HUDEP-2 (cell line): ENCODE measurements at regions not wholly inside any gene's neighbourhood (a gene's known extent, or its start where the extent isn't known, plus 50 kb on each side); places are given as distances from the start of the nearest gene placed in this dataset.
A peak's percentile ranks its signal among the peaks of the same experiment; 100 is the strongest.
"Not testable (repeated sequence)": the region's sequence is repeated elsewhere in the genome, so short reads cannot be mapped to it uniquely, and the experiment has no call there.

ENCODE experiments used
- DNase-seq, 76 experiments: peaks; one replicate each; lab custom pipeline; 2025; ENCODE audit not compliant: unreplicated experiment in 76 of 76; lab: John Stamatoyannopoulos, UW

- DNase-seq: no peak
Measured at GRCh38 chr6:84976526-84977362, 212.3 kb upstream of the TBX18 start.

GRCh38 chr6:84975316-84975715 is 210.9 kb upstream of the TBX18 start:
- DNase-seq: no peak

GRCh38 chr6:84973606-84974005 is 209.2 kb upstream of the TBX18 start:
- no peak for DNase-seq

- no peak for DNase-seq
Measured at GRCh38 chr6:84967965-84968364, 203.6 kb upstream of the TBX18 start.

- peak in 11 of 76 experiments; percentile 2 to 38 (median 16) for DNase-seq
Measured at GRCh38 chr6:84967389-84967788, 203.0 kb upstream of the TBX18 start.

GRCh38 chr6:84953111-84953755 is 188.8 kb upstream of the TBX18 start:
- no peak for DNase-seq

DNA sequence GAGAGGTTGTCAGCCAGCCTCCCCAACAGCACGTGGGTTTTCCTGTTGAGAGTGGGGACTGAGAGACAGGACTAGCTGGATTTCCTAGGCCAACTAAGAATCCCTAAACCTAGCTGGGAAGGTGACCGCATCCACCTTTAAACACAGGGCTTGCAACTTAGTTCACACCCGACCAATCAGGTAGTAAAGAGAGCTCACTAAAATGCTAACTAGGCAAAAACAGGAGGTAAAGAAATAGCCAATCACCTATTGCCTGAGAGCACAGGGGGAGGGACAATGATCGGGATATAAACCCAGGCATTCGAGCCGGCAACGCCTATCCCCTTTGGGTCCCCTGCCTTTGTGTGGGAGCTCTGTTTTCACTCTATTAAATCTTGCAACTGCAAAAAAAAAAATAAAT is 180.5 kb upstream of the TBX18 start:
- DNase-seq: not testable (repeated sequence)

GRCh38 chr6:84943905-84944304 is 179.5 kb upstream of the TBX18 start:
- no peak for DNase-seq

DNA sequence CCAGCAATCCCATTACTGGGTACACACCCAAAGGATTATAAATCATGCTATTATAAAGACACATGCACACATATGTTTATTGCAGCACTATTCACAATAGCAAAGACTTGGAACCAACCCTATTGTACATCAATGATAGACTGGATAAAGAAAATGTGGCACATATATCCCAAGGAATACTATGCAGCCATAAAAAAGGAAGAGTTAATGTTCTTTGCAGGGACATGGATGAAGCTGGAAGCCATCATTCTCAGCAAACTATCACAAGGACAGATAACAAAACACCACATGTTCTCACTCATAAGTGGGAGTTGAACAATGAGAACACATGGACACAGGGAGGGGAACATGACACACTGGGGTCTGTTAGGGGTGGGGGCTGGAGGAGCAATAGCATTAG is 177.2 kb upstream of the TBX18 start:
- DNase-seq: not testable (repeated sequence)

DNA sequence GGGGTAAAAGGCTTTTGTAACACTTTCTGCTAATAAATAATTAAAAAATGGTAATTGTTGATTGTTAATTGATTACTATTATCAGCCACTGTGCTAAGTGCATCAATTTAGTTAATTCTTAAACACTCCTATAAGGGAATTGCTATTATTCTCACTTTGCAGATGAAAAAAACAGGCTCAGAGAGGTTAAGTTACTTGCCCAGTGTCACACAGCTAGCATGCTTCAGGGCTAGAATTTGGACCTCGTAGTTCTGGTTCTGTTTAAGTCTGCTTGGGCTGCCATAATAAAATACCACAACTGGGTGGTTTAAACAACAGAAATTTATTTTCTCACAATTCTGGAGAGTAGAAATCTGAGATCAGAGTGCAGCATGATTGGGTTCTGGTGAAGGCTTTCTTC is 164.8 kb upstream of the TBX18 start:
- DNase-seq: no peak

DNA sequence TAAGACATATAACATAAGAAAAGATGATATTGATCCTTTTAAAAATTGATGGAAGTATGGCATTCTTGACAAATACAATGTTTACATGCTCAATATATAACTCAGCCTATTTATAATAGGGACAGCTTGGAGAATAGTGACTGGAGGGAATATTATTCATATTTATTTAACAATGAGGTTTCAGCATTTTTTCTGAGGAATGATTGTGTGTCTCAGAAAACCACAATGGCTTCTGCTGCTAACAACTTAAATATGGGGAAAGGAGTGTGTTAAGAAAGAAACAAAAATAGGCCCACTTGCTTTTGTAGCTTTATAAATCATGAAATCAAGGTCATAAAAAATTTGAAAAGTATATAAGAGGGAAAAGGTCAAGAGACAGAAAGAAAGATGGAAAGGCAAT is 163.2 kb upstream of the TBX18 start:
- DNase-seq: no peak

- DNase-seq: no peak
Measured at GRCh38 chr6:84926189-84927155, 162.1 kb upstream of the TBX18 start.

GRCh38 chr6:84921891-84922290 is 157.5 kb upstream of the TBX18 start:
- no peak for DNase-seq

DNA sequence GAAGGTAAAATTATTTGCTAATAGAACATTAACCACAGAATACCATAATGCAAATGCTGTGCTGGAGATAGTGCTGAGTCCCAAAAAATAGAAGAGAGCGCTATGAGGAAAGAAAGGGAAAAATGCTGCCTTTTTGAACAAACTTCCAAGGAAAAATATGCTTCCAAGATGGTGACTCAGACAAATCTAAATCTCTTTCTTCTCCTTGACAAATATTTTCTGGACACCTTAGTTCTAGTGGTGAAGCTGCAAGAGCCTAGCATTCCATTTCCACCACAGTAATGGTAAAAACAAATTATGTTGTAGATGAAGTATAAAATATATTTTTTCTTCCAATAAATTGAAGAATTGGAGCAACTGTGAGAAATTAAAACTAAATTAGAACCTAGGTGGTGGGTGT is 155.6 kb upstream of the TBX18 start:
- no peak for DNase-seq

GRCh38 chr6:84916704-84917103 is 152.3 kb upstream of the TBX18 start:
- no peak for DNase-seq

GRCh38 chr6:84912472-84913322 is 148.3 kb upstream of the TBX18 start:
- DNase-seq: no peak

DNA sequence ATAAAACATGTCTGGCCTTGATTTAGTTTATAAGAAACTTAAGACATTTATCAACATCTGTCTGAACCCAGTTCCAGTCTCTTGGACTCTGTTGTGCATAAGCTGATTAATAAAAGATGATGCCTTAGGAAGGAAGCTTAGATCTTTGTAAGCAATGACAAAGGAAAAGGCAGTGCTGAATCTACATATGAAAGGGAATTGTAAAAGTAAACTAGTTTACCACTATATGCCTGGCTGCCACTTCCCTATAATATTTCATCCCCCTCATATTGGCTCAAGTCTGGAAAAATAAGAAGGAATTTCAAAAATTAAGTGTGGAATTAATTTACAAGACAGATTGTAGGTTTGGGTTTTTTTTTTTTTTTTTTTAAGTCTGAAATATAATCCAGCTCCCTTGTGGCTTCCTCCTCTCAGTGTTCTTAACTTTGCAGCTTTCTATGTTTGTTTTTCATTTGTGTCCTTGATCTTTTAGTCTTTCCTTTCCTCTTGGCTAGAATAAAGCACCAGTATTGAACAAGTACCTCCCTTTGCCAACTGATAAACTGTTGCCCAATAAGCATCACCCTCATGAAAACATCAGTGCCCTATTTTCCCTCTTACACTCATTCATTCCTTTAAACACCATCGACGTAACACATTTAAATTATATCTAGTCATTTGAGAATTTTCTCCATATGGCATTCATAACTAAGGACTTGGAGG is 146.7 kb upstream of the TBX18 start:
- DNase-seq: no peak

- DNase-seq: no peak
Measured at GRCh38 chr6:84908304-84908904, 144.0 kb upstream of the TBX18 start.

- DNase-seq: no peak
Measured at GRCh38 chr6:84906514-84906913, 142.1 kb upstream of the TBX18 start.
